MCF 10A (cell line): ENCODE measurements at regions not wholly inside any gene's neighbourhood (a gene's known extent, or its start where the extent isn't known, plus 50 kb on each side); places are given as distances from the start of the nearest gene placed in this dataset.

ENCODE experiments used
- BruUV-seq: library from RNA; stranded (reverse); fragments of 400-500 nt; replicated peaks from 2 replicates; lab custom pipeline; 2021; lab: Mats Ljungman, UMichigan
- CTCF ChIA-PET: fragments of 300-600 bp; sonication (Branson Sonifier 250); formaldehyde crosslinking; extraction: SDS; loops from one replicate; lab custom pipeline; 2021; ENCODE audit warnings: antibody characterized with exemption, inconsistent platforms; lab: Yijun Ruan, JAX
- POLR2A ChIA-PET: fragments of 300-600, 350-650 bp; sonication (Branson Sonifier 250); formaldehyde crosslinking; extraction: SDS; loops from one replicate; lab custom pipeline; 2020; ENCODE audit warnings: antibody characterized with exemption, inconsistent platforms; lab: Yijun Ruan, JAX
- DNase-seq: peaks from one replicate; pipeline ENCODE4 v3.0.0-alpha.2; 2018; ENCODE audit not compliant: unreplicated experiment
- H3K27ac Mint-ChIP-seq: one replicate; pipeline ENCODE4 v1.8.0; 2022; ENCODE audit warnings: mild to moderate bottlenecking, low read depth, mixed read lengths; ENCODE audit not compliant: unreplicated experiment
- H3K27me3 Mint-ChIP-seq: one replicate; pipeline ENCODE4 v1.8.0; 2022; ENCODE audit warnings: mixed read lengths; ENCODE audit not compliant: insufficient read depth, unreplicated experiment
- H3K36me3 Mint-ChIP-seq: one replicate; pipeline ENCODE4 v1.8.0; 2022; ENCODE audit warnings: mild to moderate bottlenecking, moderate library complexity, mixed read lengths; ENCODE audit not compliant: insufficient read depth, unreplicated experiment
- H3K4me1 Mint-ChIP-seq: one replicate; pipeline ENCODE4 v1.8.0; 2022; ENCODE audit warnings: mixed read lengths; ENCODE audit not compliant: insufficient read depth, unreplicated experiment
- H3K4me3 Mint-ChIP-seq: one replicate; pipeline ENCODE4 v1.8.0; 2022; ENCODE audit warnings: mild to moderate bottlenecking, moderate library complexity, mixed read lengths; ENCODE audit not compliant: unreplicated experiment
- H3K9me3 Mint-ChIP-seq: one replicate; pipeline ENCODE4 v1.8.0; 2022; ENCODE audit warnings: mixed read lengths; ENCODE audit not compliant: unreplicated experiment
- CTCF ChIP-seq: fragments of 200-600 bp; IDR thresholded peaks from one replicate; pipeline ENCODE4 v1.8.0; 2022; ENCODE audit warnings: antibody characterized with exemption, mild to moderate bottlenecking; ENCODE audit not compliant: unreplicated experiment
- intact Hi-C: fragments of 100-400 bp; cut with micrococcal nuclease; formaldehyde crosslinking; loops from 2 replicates; pipeline ENCODE4 v1.14.1; 2022

- no peaks in the 10 kb centered on the region for H3K36me3 Mint-ChIP-seq
- H3K27ac Mint-ChIP-seq = no peak overlapping the region
- ChIA-PET CTCF (interaction anchor here (0.6 kb wide), 1 partner anchor 899 kb away, joined by 4 read pairs; no protein-coding TSS in a partner anchor), POLR2A (interaction anchor here (0.7 kb wide), 2 partner anchors 192 to 613 kb away, joined by 3 read pairs; no protein-coding TSS in a partner anchor)
- BruUV-seq = no TSS peak
- no peaks in the 10 kb centered on the region for H3K4me1 Mint-ChIP-seq
- no peak for DNase-seq
- H3K4me3 Mint-ChIP-seq = no peak overlapping the region
- intact Hi-C loops = no loop called here
- no peaks in the 10 kb centered on the region for H3K27me3 Mint-ChIP-seq
- TF ChIP-seq CTCF = no peak
- H3K9me3 Mint-ChIP-seq = no peaks in the 10 kb centered on the region
Measured at GRCh38 chr13:89165685-89166084, 1494.5 kb downstream of the SLITRK5 start.

- Mint-ChIP-seq H3K36me3 (no peaks in the 10 kb centered on the region), H3K4me3 (no peak overlapping the region), H3K27ac (no peak overlapping the region), H3K4me1 (no peaks in the 10 kb centered on the region), H3K9me3 (no peaks in the 10 kb centered on the region), H3K27me3 (no peaks in the 10 kb centered on the region)
- no peak for DNase-seq
- TF ChIP-seq CTCF = no peak
- no TSS peak for BruUV-seq
- POLR2A ChIA-PET = no interaction called here
- CTCF ChIA-PET = no interaction called here
- intact Hi-C loops = no loop called here
Measured at GRCh38 chr13:89169951-89170350, 1498.8 kb downstream of the SLITRK5 start.

GRCh38 chr13:89181041-89181440, 1509.9 kb downstream of the SLITRK5 start:
- no TSS peak for BruUV-seq
- Mint-ChIP-seq H3K36me3 (no peaks in the 10 kb centered on the region), H3K27ac (no peak overlapping the region), H3K9me3 (peaks cover 9% of the 10 kb centered on the region), H3K4me3 (no peak overlapping the region), H3K4me1 (no peaks in the 10 kb centered on the region), H3K27me3 (no peaks in the 10 kb centered on the region)
- POLR2A ChIA-PET = no interaction called here
- TF ChIP-seq CTCF = no peak
- DNase-seq = no peak
- CTCF ChIA-PET = no interaction called here
- intact Hi-C loops = no loop called here

- TF ChIP-seq CTCF = no peak
- no peaks in the 10 kb centered on the region for H3K36me3 Mint-ChIP-seq
- ChIA-PET POLR2A (no interaction called here), CTCF (no interaction called here)
- no peaks in the 10 kb centered on the region for H3K27me3 Mint-ChIP-seq
- peaks cover 7% of the 10 kb centered on the region for H3K9me3 Mint-ChIP-seq
- H3K4me3 Mint-ChIP-seq = no peak overlapping the region
- no peak for DNase-seq
- H3K27ac Mint-ChIP-seq = no peak overlapping the region
- no TSS peak for BruUV-seq
- H3K4me1 Mint-ChIP-seq = peaks cover 6% of the 10 kb centered on the region
- intact Hi-C loops = no loop called here
Measured at GRCh38 chr13:89199138-89199537, 1528.0 kb downstream of the SLITRK5 start.
